Naive B cell (primary cell): ENCODE measurements at regions not wholly inside any gene's neighbourhood (a gene's known extent, or its start where the extent isn't known, plus 50 kb on each side); places are given as distances from the start of the nearest gene placed in this dataset.
"Not testable (repeated sequence)": the region's sequence is repeated elsewhere in the genome, so short reads cannot be mapped to it uniquely, and the experiment has no call there.

ENCODE experiments used
- ATAC-seq, 2 donors: fragments of 150-1000 bp; cut with Tn5 transposase; 2 replicates each; pipeline ENCODE4 v1.10.0; 2021; ENCODE audit warnings: low read depth in 2 of 2, mild to moderate bottlenecking in 2 of 2, moderate library complexity in 2 of 2
- DNase-seq: peaks from one replicate; pipeline ENCODE4 v3.0.0; 2022
- H3K27ac Mint-ChIP-seq, 6 donors: one replicate each; pipeline ENCODE4 v1.8.0; 2020 to 2022; ENCODE audit warnings: mild to moderate bottlenecking in 6 of 6, mixed read lengths in 6 of 6, moderate library complexity in 5 of 6, inconsistent platforms in 2 of 6
- H3K27me3 Mint-ChIP-seq, 3 donors: one replicate each; pipeline ENCODE4 v1.8.0; 2021 to 2022; ENCODE audit warnings: mixed read lengths in 3 of 3, mild to moderate bottlenecking in 1 of 3
- H3K36me3 Mint-ChIP-seq, 2 donors: one replicate each; pipeline ENCODE4 v1.8.0; 2020 to 2022; ENCODE audit warnings: mixed read lengths in 2 of 2, inconsistent platforms in 1 of 2, mild to moderate bottlenecking in 1 of 2
- H3K4me1 Mint-ChIP-seq, 3 donors: one replicate each; pipeline ENCODE4 v1.8.0; 2020 to 2022; ENCODE audit warnings: mixed read lengths in 3 of 3, inconsistent platforms in 1 of 3, mild to moderate bottlenecking in 1 of 3, moderate library complexity in 1 of 3
- H3K4me3 Mint-ChIP-seq, 8 donors: one replicate each; pipeline ENCODE4 v1.8.0; 2020 to 2022; ENCODE audit warnings: mild to moderate bottlenecking in 8 of 8, mixed read lengths in 8 of 8, moderate library complexity in 8 of 8, inconsistent platforms in 2 of 8
- H3K9me3 Mint-ChIP-seq, 7 donors: one replicate each; pipeline ENCODE4 v1.8.0; 2020 to 2022; ENCODE audit warnings: mixed read lengths in 7 of 7, mild to moderate bottlenecking in 5 of 7, inconsistent platforms in 2 of 7, moderate library complexity in 1 of 7

- Mint-ChIP-seq H3K36me3 (no peaks in the 10 kb centered on the region), H3K27me3 (no peaks in the 10 kb centered on the region), H3K4me3 (no peak overlapping the region), H3K9me3 (peaks cover 0 to 8% (median 4%) of the 10 kb centered on the region in 7 donors), H3K27ac (no peak overlapping the region), H3K4me1 (no peaks in the 10 kb centered on the region)
- ATAC-seq: no peak
- DNase-seq: no peak
Measured at GRCh38 chr18:65607161-65607560, 143.7 kb upstream of the CDH7 start.

GRCh38 chr18:65606551-65607130, 144.2 kb upstream of the CDH7 start:
- peak overlapping the region in 1 of 6 donors; percentile 2 for H3K27ac Mint-ChIP-seq
- no peaks in the 10 kb centered on the region for H3K4me1 Mint-ChIP-seq
- no peaks in the 10 kb centered on the region for H3K36me3 Mint-ChIP-seq
- no peaks in the 10 kb centered on the region for H3K27me3 Mint-ChIP-seq
- ATAC-seq (no peak), DNase-seq (no peak)
- no peak overlapping the region for H3K4me3 Mint-ChIP-seq
- peaks cover 0 to 8% (median 4%) of the 10 kb centered on the region in 7 donors for H3K9me3 Mint-ChIP-seq

GRCh38 chr18:65605352-65605751, 145.5 kb upstream of the CDH7 start:
- H3K36me3 Mint-ChIP-seq, H3K27me3 Mint-ChIP-seq, DNase-seq, H3K9me3 Mint-ChIP-seq, ATAC-seq, H3K4me3 Mint-ChIP-seq, H3K4me1 Mint-ChIP-seq, H3K27ac Mint-ChIP-seq: not testable (repeated sequence)

- no peaks in the 10 kb centered on the region for H3K4me1 Mint-ChIP-seq
Measured at GRCh38 chr18:65601775-65602174, 149.0 kb upstream of the CDH7 start.

GRCh38 chr18:65592435-65592834, 158.4 kb upstream of the CDH7 start:
- Mint-ChIP-seq H3K4me1 (no peaks in the 10 kb centered on the region), H3K4me3 (no peak overlapping the region), H3K9me3 (peaks cover 0 to 3% (median 0%) of the 10 kb centered on the region in 7 donors), H3K27me3 (no peaks in the 10 kb centered on the region), H3K36me3 (no peaks in the 10 kb centered on the region), H3K27ac (no peak overlapping the region)
- no peak for ATAC-seq
- no peak for DNase-seq

More at GRCh38 chr18:65601775-65602174, 149.0 kb upstream of the CDH7 start:
- Mint-ChIP-seq H3K36me3 (no peaks in the 10 kb centered on the region), H3K27ac (no peak overlapping the region), H3K9me3 (peaks cover 0 to 7% (median 3%) of the 10 kb centered on the region in 7 donors), H3K27me3 (no peaks in the 10 kb centered on the region), H3K4me3 (no peak overlapping the region)
- no peak for ATAC-seq
- DNase-seq: no peak

- Mint-ChIP-seq H3K36me3 (no peaks in the 10 kb centered on the region), H3K4me1 (no peaks in the 10 kb centered on the region), H3K4me3 (no peak overlapping the region), H3K27me3 (no peaks in the 10 kb centered on the region), H3K9me3 (peaks cover 0 to 6% (median 0%) of the 10 kb centered on the region in 7 donors), H3K27ac (no peak overlapping the region)
- ATAC-seq (no peak), DNase-seq (no peak)
Measured at GRCh38 chr18:65587491-65587890, 163.3 kb upstream of the CDH7 start.

- H3K4me1 Mint-ChIP-seq, H3K36me3 Mint-ChIP-seq, H3K27ac Mint-ChIP-seq, H3K9me3 Mint-ChIP-seq, H3K4me3 Mint-ChIP-seq, ATAC-seq, H3K27me3 Mint-ChIP-seq, DNase-seq: not testable (repeated sequence)
Measured at GRCh38 chr18:65582094-65582493, 168.7 kb upstream of the CDH7 start.

- ATAC-seq: no peak
Measured at GRCh38 chr18:65568866-65569265, 181.9 kb upstream of the CDH7 start.

GRCh38 chr18:65567372-65567771, 183.4 kb upstream of the CDH7 start:
- no peak overlapping the region for H3K27ac Mint-ChIP-seq
- no peaks in the 10 kb centered on the region for H3K36me3 Mint-ChIP-seq
- ATAC-seq (no peak), DNase-seq (no peak)
- H3K9me3 Mint-ChIP-seq: peaks cover 0 to 5% (median 0%) of the 10 kb centered on the region in 7 donors
- H3K4me1 Mint-ChIP-seq: no peaks in the 10 kb centered on the region
- H3K27me3 Mint-ChIP-seq: no peaks in the 10 kb centered on the region
- no peak overlapping the region for H3K4me3 Mint-ChIP-seq

More at GRCh38 chr18:65568866-65569265, 181.9 kb upstream of the CDH7 start:
- Mint-ChIP-seq H3K36me3 (no peaks in the 10 kb centered on the region), H3K4me3 (no peak overlapping the region), H3K27ac (no peak overlapping the region), H3K27me3 (no peaks in the 10 kb centered on the region), H3K9me3 (peaks cover 0 to 5% (median 0%) of the 10 kb centered on the region in 7 donors), H3K4me1 (no peaks in the 10 kb centered on the region)
- DNase-seq: no peak

GRCh38 chr18:65548316-65548715, 202.5 kb upstream of the CDH7 start:
- no peak for DNase-seq
- Mint-ChIP-seq H3K36me3 (no peaks in the 10 kb centered on the region), H3K27ac (no peak overlapping the region), H3K4me3 (no peak overlapping the region), H3K27me3 (no peaks in the 10 kb centered on the region), H3K4me1 (no peaks in the 10 kb centered on the region), H3K9me3 (peaks cover 0 to 8% (median 0%) of the 10 kb centered on the region in 7 donors)
- no peak for ATAC-seq

GRCh38 chr18:65547046-65547445, 203.8 kb upstream of the CDH7 start:
- DNase-seq (no peak), ATAC-seq (no peak)
- no peaks in the 10 kb centered on the region for H3K4me1 Mint-ChIP-seq
- peaks cover 0 to 8% (median 0%) of the 10 kb centered on the region in 7 donors for H3K9me3 Mint-ChIP-seq
- H3K27me3 Mint-ChIP-seq: no peaks in the 10 kb centered on the region
- H3K4me3 Mint-ChIP-seq: no peak overlapping the region
- no peaks in the 10 kb centered on the region for H3K36me3 Mint-ChIP-seq
- H3K27ac Mint-ChIP-seq: no peak overlapping the region

- no peak for ATAC-seq
- peaks cover 0 to 8% (median 0%) of the 10 kb centered on the region in 7 donors for H3K9me3 Mint-ChIP-seq
- no peak overlapping the region for H3K27ac Mint-ChIP-seq
- no peaks in the 10 kb centered on the region for H3K4me1 Mint-ChIP-seq
- no peaks in the 10 kb centered on the region for H3K36me3 Mint-ChIP-seq
- no peak overlapping the region for H3K4me3 Mint-ChIP-seq
- no peak for DNase-seq
- no peaks in the 10 kb centered on the region for H3K27me3 Mint-ChIP-seq
Measured at GRCh38 chr18:65544701-65545100, 206.1 kb upstream of the CDH7 start.

GRCh38 chr18:65527879-65528633, 222.8 kb upstream of the CDH7 start:
- H3K9me3 Mint-ChIP-seq: peaks cover 0 to 4% (median 0%) of the 10 kb centered on the region in 7 donors
- no peak overlapping the region for H3K27ac Mint-ChIP-seq
- DNase-seq: no peak
- H3K27me3 Mint-ChIP-seq: no peaks in the 10 kb centered on the region
- no peaks in the 10 kb centered on the region for H3K36me3 Mint-ChIP-seq
- no peak overlapping the region for H3K4me3 Mint-ChIP-seq
- no peak for ATAC-seq
- H3K4me1 Mint-ChIP-seq: no peaks in the 10 kb centered on the region

- ATAC-seq: no peak
- Mint-ChIP-seq H3K27ac (no peak overlapping the region), H3K27me3 (no peaks in the 10 kb centered on the region), H3K4me1 (no peaks in the 10 kb centered on the region), H3K36me3 (no peaks in the 10 kb centered on the region), H3K9me3 (peaks cover 0 to 9% (median 0%) of the 10 kb centered on the region in 7 donors), H3K4me3 (no peak overlapping the region)
- no peak for DNase-seq
Measured at GRCh38 chr18:65526099-65526498, 224.7 kb upstream of the CDH7 start.
